Osteocyte (in vitro differentiated cells): ENCODE measurements at regions not wholly inside any gene's neighbourhood (a gene's known extent, or its start where the extent isn't known, plus 50 kb on each side); places are given as distances from the start of the nearest gene placed in this dataset.
"Not testable (repeated sequence)": the region's sequence is repeated elsewhere in the genome, so short reads cannot be mapped to it uniquely, and the experiment has no call there.

Experiments
- DNase-seq: peaks from one replicate; pipeline ENCODE4 v3.0.0; 2021; ENCODE audit warnings: mixed read lengths; ENCODE audit not compliant: unreplicated experiment; ENCODE audit errors: extremely low spot score
- H3K27ac Mint-ChIP-seq: one replicate; pipeline ENCODE4 v1.8.0; 2021; ENCODE audit warnings: mild to moderate bottlenecking, mixed read lengths; ENCODE audit not compliant: unreplicated experiment
- H3K27me3 Mint-ChIP-seq: one replicate; pipeline ENCODE4 v1.8.0; 2021; ENCODE audit warnings: mixed read lengths; ENCODE audit not compliant: unreplicated experiment
- H3K36me3 Mint-ChIP-seq: one replicate; pipeline ENCODE4 v1.8.0; 2021; ENCODE audit warnings: mixed read lengths; ENCODE audit not compliant: unreplicated experiment
- H3K4me1 Mint-ChIP-seq: one replicate; pipeline ENCODE4 v1.8.0; 2021; ENCODE audit warnings: mixed read lengths; ENCODE audit not compliant: unreplicated experiment
- H3K4me3 Mint-ChIP-seq: one replicate; pipeline ENCODE4 v1.8.0; 2021; ENCODE audit warnings: mild to moderate bottlenecking, moderate library complexity, mixed read lengths; ENCODE audit not compliant: unreplicated experiment
- H3K9me3 Mint-ChIP-seq: one replicate; pipeline ENCODE4 v1.8.0; 2021; ENCODE audit warnings: mixed read lengths; ENCODE audit not compliant: unreplicated experiment
- TF ChIP-seq, protein P1 (sequence below): fragments of 200-600 bp; sonication (generic); IDR thresholded peaks from 2 replicates; pipeline ENCODE4 v1.5.0; 2021; ENCODE audit warnings: antibody characterized with exemption, mild to moderate bottlenecking, moderate library complexity

DNA sequence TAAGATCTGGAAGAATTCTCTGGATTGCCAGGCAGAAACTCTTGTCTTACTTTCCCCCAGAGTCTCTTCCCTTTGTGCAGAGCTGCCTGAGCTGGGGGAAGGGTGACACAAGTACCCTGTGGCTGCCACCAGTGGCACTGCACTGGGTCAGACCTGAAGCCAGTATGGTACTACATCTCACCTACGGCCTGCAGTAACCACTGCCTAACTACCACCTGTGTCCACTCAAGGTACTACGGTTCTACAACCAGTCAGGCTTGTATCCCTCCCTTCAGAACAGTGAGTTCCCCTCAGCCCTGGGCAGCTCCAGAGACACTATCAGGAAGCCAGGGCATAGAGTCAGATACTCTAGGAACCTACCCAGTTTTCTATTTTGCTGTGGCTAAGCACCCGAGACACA lies 212.0 kb upstream of the POU5F2 start:
- Mint-ChIP-seq H3K27me3 (no peaks in the 10 kb centered on the region), H3K27ac (no peak overlapping the region), H3K9me3 (no peaks in the 10 kb centered on the region), H3K4me1 (no peaks in the 10 kb centered on the region), H3K36me3 (peaks cover 10% of the 10 kb centered on the region), H3K4me3 (no peak overlapping the region)
- TF ChIP-seq, protein P1, sequence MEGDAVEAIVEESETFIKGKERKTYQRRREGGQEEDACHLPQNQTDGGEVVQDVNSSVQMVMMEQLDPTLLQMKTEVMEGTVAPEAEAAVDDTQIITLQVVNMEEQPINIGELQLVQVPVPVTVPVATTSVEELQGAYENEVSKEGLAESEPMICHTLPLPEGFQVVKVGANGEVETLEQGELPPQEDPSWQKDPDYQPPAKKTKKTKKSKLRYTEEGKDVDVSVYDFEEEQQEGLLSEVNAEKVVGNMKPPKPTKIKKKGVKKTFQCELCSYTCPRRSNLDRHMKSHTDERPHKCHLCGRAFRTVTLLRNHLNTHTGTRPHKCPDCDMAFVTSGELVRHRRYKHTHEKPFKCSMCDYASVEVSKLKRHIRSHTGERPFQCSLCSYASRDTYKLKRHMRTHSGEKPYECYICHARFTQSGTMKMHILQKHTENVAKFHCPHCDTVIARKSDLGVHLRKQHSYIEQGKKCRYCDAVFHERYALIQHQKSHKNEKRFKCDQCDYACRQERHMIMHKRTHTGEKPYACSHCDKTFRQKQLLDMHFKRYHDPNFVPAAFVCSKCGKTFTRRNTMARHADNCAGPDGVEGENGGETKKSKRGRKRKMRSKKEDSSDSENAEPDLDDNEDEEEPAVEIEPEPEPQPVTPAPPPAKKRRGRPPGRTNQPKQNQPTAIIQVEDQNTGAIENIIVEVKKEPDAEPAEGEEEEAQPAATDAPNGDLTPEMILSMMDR, result no peak
- DNase-seq, result no peak

DNA sequence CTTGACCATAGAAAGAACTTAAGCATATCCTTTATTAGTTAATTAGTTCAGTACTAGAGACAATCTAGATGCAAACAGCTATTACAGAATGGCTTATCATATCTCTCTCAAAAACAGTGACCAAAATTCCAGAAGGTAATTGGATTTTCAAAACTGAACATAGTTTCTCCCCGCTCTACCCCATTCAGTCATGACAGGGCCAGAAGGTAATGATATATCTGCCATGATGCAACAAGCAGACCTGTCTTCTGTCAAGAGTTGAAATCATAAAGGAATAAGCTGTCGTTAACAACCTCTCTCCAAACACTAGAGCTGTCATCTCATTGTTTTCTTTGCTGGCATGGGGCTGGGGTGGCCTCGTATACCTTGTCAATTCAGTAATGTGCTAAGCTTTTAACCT lies 200.5 kb upstream of the POU5F2 start:
- no peak overlapping the region for H3K4me3 Mint-ChIP-seq
- H3K36me3 Mint-ChIP-seq, result peaks cover 3% of the 10 kb centered on the region
- H3K27ac Mint-ChIP-seq, result no peak overlapping the region
- peaks cover 3% of the 10 kb centered on the region for H3K4me1 Mint-ChIP-seq
- no peak for DNase-seq
- no peaks in the 10 kb centered on the region for H3K9me3 Mint-ChIP-seq
- H3K27me3 Mint-ChIP-seq, result no peaks in the 10 kb centered on the region
- TF ChIP-seq, protein P1, result no peak

DNA sequence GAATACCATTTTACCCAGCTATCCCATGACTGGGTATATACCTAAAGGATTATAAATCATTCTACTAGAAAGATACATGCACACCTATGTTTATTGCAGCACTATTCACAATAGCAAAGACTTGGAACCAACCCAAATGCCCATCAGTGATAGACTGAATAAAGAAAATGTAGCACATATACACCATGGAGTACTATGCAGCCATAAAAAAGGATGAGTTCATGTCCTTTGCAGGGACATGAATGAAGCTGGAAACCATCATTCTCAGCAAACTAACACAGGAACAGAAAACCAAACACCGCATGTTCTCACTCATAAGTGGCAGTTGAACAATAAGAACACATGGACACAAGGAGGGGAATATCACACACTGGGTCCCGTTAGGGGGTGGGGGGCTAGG lies 191.9 kb upstream of the POU5F2 start:
- not testable (repeated sequence) for H3K4me3 Mint-ChIP-seq, H3K36me3 Mint-ChIP-seq, H3K27ac Mint-ChIP-seq, DNase-seq, H3K27me3 Mint-ChIP-seq, H3K9me3 Mint-ChIP-seq
- H3K4me1 Mint-ChIP-seq, result peaks cover 12% of the 10 kb centered on the region

DNA sequence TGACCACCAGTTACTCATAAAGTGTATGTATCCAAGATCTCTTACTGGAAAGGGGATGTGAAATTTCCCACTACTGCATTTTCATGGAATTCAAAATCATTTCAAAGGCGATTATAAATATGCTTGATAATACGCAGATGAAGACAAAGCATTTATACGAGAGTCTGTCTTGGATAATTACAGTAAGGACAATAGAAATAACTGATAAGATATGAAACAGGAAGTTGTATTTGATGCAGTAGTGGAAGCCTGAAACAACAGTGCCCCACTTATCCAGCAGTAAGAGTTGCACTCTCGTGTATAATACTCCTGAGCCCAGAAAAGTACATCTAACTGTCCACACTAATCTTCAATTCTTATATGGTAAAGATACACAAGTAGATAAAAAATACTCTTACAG lies 188.7 kb upstream of the POU5F2 start:
- TF ChIP-seq, protein P1, result no peak
- Mint-ChIP-seq H3K4me1 (peaks cover 24% of the 10 kb centered on the region), H3K27ac (no peak overlapping the region), H3K4me3 (no peak overlapping the region), H3K9me3 (peaks cover 9% of the 10 kb centered on the region), H3K36me3 (peaks cover 4% of the 10 kb centered on the region), H3K27me3 (no peaks in the 10 kb centered on the region)
- DNase-seq, result no peak

DNA sequence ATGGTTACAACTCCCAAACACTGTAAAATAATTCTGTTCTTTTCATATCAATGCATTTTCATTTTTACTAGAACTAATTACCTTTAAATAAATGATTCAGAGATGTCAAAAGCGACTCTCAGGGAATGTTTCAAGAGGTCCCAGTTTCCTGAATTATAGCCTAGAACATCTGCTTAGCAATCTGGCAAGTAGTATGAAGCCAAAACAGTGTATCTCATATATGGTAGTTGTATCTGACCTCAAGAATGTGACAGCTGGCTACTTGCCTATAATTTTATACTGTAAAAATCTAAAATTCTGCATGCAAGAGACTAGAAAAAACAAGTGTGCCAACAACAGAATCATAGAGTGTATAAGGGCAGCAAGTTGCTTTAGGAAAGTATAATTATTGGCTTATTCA lies 187.7 kb upstream of the POU5F2 start:
- H3K4me3 Mint-ChIP-seq, result no peak overlapping the region
- H3K36me3 Mint-ChIP-seq, result peaks cover 4% of the 10 kb centered on the region
- DNase-seq, result no peak
- H3K27me3 Mint-ChIP-seq, result no peaks in the 10 kb centered on the region
- TF ChIP-seq, protein P1, result no peak
- H3K4me1 Mint-ChIP-seq, result peaks cover 27% of the 10 kb centered on the region
- no peak overlapping the region for H3K27ac Mint-ChIP-seq
- peaks cover 2% of the 10 kb centered on the region for H3K9me3 Mint-ChIP-seq
